ENCODE measurements at regions not wholly inside any gene's neighbourhood (a gene's known extent, or its start where the extent isn't known, plus 50 kb on each side); places are given as distances from the start of the nearest gene placed in this dataset.

DNA sequence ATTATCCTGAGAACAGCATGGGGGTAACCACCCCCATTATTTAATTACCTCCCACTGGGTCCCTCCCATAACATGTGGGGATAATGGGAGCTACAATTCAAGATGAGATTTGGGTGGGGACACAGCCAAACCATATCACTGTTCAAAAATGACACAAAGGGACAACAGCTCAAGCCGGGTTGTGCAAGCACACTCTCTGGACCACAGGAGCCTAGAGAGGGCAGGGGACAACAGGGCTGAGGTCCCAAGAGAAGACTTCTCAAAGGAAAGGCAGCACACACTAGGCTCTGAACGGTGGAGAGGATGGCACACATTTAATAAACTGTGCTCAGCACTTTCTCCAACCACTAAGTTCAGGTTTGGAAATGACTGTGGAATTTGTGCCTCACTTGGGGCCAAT lies 122.1 kb upstream of the PKDCC start:
- TF ChIP-seq SIN3A (IDR thresholded peaks at IDR 0.05; ENCODE audit: borderline replicate concordance, insufficient read depth, low read length), result no peak
- TF ChIP-seq, protein P1, sequence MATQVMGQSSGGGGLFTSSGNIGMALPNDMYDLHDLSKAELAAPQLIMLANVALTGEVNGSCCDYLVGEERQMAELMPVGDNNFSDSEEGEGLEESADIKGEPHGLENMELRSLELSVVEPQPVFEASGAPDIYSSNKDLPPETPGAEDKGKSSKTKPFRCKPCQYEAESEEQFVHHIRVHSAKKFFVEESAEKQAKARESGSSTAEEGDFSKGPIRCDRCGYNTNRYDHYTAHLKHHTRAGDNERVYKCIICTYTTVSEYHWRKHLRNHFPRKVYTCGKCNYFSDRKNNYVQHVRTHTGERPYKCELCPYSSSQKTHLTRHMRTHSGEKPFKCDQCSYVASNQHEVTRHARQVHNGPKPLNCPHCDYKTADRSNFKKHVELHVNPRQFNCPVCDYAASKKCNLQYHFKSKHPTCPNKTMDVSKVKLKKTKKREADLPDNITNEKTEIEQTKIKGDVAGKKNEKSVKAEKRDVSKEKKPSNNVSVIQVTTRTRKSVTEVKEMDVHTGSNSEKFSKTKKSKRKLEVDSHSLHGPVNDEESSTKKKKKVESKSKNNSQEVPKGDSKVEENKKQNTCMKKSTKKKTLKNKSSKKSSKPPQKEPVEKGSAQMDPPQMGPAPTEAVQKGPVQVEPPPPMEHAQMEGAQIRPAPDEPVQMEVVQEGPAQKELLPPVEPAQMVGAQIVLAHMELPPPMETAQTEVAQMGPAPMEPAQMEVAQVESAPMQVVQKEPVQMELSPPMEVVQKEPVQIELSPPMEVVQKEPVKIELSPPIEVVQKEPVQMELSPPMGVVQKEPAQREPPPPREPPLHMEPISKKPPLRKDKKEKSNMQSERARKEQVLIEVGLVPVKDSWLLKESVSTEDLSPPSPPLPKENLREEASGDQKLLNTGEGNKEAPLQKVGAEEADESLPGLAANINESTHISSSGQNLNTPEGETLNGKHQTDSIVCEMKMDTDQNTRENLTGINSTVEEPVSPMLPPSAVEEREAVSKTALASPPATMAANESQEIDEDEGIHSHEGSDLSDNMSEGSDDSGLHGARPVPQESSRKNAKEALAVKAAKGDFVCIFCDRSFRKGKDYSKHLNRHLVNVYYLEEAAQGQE (IDR thresholded peaks at IDR 0.05; ENCODE audit: insufficient read depth in 1 of 2, low read depth in 2 of 2, low read length in 2 of 2), result no peak
- no peak for TF ChIP-seq FOXP2 (optimal IDR thresholded peaks at IDR 0.05; ENCODE audit: borderline replicate concordance, extremely low read depth, extremely low read length, insufficient read depth)
- TF ChIP-seq TAF1 (IDR thresholded peaks at IDR 0.05; ENCODE audit: borderline replicate concordance, insufficient read depth, low read length), result no peak

DNA sequence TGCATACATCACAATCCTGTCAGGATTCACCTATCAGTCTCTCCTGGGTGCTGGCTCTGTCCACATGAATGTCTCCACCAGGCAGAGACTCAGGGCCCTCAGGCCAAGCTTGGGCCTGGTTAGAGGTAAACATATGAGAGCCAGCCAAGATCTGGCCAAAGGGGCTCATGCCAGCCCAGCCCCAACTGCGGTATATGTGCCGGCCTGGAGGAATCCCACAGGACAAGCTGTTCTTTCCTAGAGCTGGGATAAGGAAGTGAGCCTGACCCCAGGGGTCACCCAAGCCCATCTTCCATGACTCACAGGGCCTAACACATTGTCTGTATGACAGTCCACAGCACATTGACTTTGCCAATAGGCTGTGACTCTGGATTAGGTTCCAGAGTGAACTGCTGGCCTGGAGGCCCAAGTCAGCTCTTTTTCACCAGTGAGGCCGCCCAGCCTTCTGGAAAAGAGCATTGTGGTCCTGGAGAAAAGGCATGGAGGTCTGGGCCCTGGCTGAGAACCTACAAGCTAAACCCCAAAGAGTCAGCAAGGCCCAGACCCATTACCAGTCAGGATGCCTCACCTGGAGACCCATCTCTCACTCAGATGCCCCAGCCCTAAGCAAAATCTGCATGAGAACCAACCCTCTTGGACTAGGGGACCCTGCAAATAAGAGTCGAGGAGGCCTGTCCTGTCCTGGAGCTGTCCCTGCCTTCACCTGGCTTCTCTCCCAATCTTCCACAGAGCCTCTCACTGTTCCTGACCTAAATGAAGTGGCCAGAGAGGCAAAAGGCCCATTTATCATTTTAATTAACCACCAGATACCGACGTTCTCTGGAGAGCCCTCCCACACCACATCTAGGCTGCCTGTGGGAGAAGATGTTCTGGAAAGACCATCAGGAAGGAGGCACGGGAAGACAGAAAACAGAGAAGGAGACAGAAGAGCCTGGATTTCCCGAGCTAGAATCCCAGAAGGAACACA lies 120.9 kb upstream of the PKDCC start:
- no peak for TF ChIP-seq SIN3A (IDR thresholded peaks at IDR 0.05; ENCODE audit: borderline replicate concordance, insufficient read depth, low read length)
- TF ChIP-seq FOXP2 (optimal IDR thresholded peaks at IDR 0.05; ENCODE audit: borderline replicate concordance, extremely low read depth, extremely low read length, insufficient read depth), result no peak
- no peak for TF ChIP-seq TAF1 (IDR thresholded peaks at IDR 0.05; ENCODE audit: borderline replicate concordance, insufficient read depth, low read length)
- TF ChIP-seq, protein P1 (IDR thresholded peaks at IDR 0.05; ENCODE audit: insufficient read depth in 1 of 2, low read depth in 2 of 2, low read length in 2 of 2), result no peak
- no peak for TF ChIP-seq POLR2AphosphoS5 (IDR thresholded peaks at IDR 0.05; ENCODE audit: low read depth, low read length)

DNA sequence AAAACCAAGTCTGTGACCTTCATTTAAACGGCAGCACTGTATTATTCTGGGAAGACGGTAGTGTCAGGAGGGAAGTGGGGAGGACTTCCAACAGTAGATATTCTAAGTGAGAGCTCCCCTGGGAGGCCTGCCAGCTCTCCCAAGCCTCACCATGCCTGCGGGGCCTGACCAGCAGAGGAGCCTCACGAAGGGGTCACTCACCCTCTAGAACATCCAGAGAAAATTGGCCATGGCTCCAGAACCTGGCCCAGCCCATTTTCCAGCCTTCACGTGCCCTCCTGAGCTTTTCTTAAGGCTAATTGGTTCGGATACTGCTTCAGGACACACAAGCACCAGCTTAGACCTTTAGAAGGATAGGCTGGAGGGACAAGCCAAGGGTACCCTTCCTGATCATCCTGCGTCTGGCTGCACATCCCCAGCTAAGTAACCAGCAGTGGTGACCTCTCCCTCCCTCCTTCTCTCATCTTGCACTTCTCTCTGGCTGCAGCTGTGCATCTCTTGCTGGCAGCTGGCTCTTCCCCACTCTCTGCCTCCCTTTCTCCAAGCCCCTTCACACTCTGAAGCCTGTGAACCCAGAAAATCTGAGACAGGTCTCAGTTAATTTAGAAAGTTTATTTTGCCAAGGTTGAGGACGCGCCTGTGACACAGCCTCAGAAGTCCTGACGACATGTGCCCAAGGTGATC lies 120.1 kb upstream of the PKDCC start:
- TF ChIP-seq, protein P1 (IDR thresholded peaks at IDR 0.05; ENCODE audit: insufficient read depth in 1 of 2, low read depth in 2 of 2, low read length in 2 of 2), result no peak

DNA sequence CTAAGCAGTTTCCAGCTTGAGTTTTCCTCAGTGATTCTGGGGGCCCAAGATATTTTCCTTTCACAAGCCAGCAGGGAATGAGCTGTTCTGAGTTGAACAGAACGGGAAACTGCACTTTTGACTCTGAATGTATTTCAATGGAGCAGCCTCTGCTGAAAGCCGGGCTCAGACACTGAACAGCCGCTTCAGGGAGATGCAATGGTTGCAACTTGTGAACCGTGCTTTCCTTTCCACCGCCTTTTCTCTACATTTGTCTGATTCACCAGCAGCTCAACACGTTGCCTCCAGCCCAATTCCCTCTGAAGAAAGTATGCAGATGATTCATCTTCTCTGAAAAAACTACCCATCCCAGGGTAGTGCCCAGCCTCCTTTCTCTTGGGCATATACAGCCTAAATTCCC lies 119.3 kb upstream of the PKDCC start:
- TF ChIP-seq, protein P1 (IDR thresholded peaks at IDR 0.05; ENCODE audit: insufficient read depth in 1 of 2, low read depth in 2 of 2, low read length in 2 of 2), result no peak
- no peak for TF ChIP-seq SIN3A (IDR thresholded peaks at IDR 0.05; ENCODE audit: borderline replicate concordance, insufficient read depth, low read length)
- no peak for TF ChIP-seq POLR2AphosphoS5 (IDR thresholded peaks at IDR 0.05; ENCODE audit: low read depth, low read length)
- TF ChIP-seq FOXP2 (optimal IDR thresholded peaks at IDR 0.05; ENCODE audit: borderline replicate concordance, extremely low read depth, extremely low read length, insufficient read depth), result no peak
- TF ChIP-seq TAF1 (IDR thresholded peaks at IDR 0.05; ENCODE audit: borderline replicate concordance, insufficient read depth, low read length), result no peak
